NCI-H2196 treated with DMSO at 0.1 percent for 48 hours (cell line): ENCODE measurements at regions not wholly inside any gene's neighbourhood (a gene's known extent, or its start where the extent isn't known, plus 50 kb on each side); places are given as distances from the start of the nearest gene placed in this dataset.

Experiments
- DNase-seq: peaks from one replicate; lab custom pipeline; 2025; ENCODE audit not compliant: unreplicated experiment; lab: John Stamatoyannopoulos, UW

- no peak for DNase-seq
Measured at GRCh38 chr5:130277522-130277921, 373.3 kb downstream of the CHSY3 start.

DNA sequence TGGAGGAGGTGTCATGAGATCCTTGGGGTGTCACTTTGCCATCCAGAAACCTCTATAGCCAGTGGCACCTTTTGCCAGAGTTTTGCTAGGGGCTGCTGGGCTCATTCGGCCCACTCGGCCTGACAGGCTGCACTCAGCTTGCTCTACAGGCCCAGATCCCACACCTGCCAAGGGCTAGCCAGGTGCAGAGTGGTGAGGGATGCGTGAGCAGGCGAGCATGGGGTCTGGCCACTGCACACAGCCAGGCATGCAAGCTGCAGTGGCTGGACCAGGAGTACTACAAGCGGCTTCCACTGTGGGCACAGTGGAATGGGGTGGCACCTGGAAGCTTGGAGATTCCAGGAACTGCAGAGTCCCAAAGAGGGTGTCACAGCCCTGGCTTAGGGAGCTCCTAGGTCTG lies 372.7 kb downstream of the CHSY3 start:
- DNase-seq: no peak

DNA sequence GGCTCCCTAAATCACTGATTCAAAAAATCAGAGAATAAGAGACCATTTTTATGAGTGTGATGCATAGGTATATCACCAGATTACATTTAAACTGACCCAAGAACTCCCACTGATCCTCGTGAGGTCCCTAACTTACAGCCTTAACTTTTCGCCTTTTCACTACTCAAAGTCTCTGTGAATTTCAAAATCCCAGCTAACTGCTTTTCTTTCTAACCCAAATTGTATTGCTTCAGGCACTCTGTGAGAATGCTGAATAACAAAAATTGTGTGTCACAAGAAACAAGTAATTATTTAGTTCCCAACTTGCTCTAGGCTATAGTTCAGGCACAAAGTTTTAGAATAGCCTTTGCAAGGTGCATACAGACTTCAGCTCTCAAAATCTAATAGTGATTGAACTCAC lies 368.6 kb downstream of the CHSY3 start:
- no peak for DNase-seq

DNA sequence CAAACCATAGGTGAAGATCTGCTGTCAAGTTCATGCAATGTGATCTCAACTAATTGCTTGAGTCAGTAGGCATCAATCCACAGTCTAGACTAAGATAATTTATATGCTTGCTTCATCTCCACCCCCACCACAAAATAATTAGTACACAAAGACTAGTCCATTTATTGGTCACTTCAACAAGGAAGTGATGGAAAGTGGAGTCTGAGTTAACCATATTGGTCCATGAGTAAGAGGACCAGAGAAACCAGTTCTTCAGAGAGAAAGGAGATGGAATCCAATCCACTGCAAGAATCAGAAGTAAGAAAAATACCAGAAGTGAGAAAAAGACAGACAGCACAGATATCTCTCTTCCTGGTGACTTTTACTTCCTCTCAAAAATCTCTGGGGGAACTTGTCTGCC lies 366.5 kb downstream of the CHSY3 start:
- DNase-seq: no peak

DNA sequence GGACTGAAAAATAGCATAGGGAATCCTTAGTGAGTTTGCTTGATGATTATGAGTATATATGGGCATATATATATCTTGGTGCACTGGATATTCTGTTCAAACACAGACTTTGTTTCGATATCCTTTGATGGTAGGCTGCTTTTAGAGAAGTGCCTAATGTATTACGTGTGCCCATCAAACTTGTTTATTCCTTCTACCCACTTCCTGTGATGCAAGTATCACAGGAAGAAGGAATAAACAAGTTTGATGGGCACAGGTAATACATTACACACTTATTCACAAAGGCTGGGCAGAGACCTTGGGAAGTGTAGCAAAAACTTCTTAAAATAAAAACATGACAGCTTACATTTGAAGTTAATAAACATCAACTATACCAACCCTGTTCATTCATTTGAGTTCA lies 364.2 kb downstream of the CHSY3 start:
- DNase-seq: no peak

DNA sequence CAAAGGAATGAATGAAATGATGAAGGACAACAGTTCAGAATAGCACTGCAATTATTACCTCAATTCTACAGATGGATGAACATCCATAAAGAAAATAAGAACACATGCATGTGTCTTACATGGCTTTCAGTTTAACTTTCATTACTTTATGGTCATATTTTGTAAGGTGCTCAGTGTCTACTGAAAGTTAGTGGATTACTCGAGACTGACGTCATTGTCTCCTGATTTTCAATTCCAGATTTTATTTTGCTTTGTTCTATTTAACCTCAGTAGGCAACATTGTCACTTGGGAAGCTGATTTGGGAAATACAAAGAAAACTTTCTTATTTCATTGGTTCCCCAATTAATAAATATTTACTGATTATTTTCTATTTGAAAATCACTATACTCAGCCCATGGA lies 363.7 kb downstream of the CHSY3 start:
- DNase-seq: no peak

- no peak for DNase-seq
Measured at GRCh38 chr5:130260481-130260880, 356.2 kb downstream of the CHSY3 start.

DNA sequence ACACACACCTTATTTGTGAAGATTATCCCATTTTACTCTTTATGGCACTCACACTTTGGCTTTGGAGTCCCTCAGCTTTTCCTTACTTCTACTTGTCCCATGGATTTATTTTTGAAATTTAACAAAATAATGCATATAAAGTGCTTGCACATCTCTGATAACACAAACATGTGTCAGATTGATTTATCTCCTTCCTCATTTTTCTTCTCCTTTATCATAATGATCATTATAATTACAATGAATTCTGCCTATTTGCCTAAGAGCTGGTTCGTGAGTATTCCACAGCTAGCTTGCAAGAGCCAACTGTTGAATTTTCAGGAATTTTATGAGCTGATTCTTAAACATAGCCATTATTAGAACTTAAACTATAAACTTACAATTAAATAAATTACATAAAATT lies 347.7 kb downstream of the CHSY3 start:
- DNase-seq: no peak

DNA sequence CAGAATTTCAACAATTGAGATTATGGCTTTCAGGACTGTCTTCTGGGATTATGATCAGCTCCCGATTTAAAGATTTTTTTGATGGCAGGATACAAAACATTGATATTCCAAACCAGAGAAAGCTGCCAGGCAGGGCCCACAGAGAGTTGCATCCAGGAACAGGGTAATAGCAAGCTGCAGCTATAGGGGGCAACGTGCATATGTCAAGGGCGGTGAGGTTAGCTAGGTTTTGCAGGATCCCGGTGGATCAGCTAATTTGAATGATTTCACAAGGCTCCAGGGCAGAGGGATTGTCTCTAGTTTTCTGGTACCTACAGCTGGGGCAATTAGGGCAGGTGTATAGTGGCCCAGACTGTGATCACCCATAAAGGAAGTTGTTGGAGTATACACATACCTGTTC lies 339.4 kb downstream of the CHSY3 start:
- DNase-seq: no peak

DNA sequence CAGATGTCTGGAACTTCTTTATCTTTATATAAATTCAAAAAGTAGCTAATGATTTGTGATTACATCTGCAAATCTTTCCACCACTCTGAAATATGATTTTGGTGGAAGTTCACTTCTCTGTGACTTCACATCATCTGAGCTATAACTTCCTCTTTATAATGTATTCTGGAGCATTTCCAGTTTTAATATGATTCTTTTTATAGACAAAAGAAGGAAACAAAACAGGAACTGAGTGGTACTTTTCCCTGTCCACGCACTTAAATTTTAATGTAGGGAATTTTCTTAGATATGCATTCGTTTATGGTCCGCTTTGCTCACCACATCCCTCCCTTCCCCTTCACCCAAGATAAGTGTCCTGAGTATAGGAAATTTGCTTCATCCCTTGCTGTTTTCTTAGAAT lies 333.5 kb downstream of the CHSY3 start:
- DNase-seq: no peak
